ENCODE measurements at regions not wholly inside any gene's neighbourhood (a gene's known extent, or its start where the extent isn't known, plus 50 kb on each side); places are given as distances from the start of the nearest gene placed in this dataset.

DNA sequence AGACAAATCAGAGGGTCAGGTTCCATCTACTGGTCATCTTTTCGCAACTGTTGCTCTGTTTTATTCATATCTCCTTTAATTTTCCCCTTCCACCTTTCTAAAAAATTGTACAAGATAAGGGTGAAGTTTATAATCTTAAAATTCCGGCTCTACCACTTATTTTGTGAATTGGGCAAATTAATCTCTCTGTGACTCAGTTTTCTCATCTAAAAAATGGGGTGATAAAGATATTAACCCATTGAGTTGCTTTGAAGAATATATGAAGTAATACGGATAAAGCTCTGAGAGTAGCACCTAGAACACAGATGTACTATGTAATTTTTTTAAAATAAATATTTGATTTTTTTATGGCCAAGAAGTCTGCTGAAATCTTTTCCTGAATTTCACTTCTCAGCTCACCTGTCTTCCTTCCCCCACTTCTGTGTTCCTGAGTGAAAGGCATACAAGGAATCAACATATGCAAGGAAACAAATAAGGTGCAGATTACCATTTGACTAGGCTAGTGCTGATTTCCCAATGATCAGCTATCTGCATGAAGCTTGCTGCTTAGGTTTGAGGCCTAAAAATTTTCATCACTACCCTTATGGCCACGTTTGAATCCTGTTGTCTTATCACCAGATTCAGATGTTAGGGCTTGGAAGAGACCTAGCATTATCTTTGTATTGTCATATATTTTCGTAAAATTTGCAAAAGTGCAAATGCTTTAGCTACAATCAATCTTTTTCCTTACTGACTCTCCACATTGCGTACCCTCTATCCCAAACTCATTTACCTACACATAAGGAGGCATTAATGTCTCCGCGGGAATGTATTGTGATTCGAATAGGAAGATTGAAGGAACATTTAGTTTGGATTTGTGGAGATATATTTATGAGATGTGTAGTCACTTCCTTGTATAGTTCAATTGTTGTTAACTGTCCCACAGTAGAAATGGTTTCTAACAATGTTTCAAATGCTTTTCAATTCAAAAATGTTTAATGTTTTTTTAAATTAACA is 718.3 kb upstream of the PTBP2 start:
- TF ChIP-seq, protein P1, sequence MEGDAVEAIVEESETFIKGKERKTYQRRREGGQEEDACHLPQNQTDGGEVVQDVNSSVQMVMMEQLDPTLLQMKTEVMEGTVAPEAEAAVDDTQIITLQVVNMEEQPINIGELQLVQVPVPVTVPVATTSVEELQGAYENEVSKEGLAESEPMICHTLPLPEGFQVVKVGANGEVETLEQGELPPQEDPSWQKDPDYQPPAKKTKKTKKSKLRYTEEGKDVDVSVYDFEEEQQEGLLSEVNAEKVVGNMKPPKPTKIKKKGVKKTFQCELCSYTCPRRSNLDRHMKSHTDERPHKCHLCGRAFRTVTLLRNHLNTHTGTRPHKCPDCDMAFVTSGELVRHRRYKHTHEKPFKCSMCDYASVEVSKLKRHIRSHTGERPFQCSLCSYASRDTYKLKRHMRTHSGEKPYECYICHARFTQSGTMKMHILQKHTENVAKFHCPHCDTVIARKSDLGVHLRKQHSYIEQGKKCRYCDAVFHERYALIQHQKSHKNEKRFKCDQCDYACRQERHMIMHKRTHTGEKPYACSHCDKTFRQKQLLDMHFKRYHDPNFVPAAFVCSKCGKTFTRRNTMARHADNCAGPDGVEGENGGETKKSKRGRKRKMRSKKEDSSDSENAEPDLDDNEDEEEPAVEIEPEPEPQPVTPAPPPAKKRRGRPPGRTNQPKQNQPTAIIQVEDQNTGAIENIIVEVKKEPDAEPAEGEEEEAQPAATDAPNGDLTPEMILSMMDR (IDR thresholded peaks at IDR 0.05; ENCODE audit: low read length, missing control alignments), result no peak

DNA sequence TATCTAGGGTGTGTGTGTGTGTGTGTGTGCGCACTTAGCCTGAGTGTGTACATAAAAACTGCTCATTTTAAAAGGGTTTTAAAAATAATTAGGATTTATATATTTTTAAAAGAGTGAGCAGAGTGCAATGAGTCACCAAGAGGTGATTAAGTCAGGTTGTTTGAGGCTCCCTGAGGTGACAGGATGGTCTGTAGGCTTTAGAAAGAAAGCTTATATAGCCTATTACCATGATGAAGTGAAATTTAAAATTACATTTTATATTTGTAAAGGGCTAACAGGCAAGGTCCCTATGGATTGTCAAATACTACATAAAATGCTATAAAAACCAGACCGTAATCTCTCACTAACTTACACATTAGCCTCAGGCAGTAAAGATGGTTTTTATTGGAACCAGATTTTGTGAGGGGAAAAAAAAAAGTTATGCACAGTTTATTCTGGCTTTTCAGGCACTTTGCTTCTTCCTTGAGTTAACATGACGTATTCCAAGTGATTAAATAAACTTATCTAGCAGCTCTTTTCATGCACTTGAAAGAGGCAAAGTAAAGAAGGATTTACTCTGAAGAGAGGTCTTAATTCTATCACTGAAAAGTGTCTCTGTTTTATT is 711.7 kb upstream of the PTBP2 start:
- H3K4me3 ChIP-seq (replicated peaks; ENCODE audit: low read depth, low read length), result no peak overlapping the region
- TF ChIP-seq, protein P1 (IDR thresholded peaks at IDR 0.05; ENCODE audit: low read length, missing control alignments), result no peak

More for the DNA sequence above, 718.3 kb upstream of the PTBP2 start:
- no peak overlapping the region for H3K4me3 ChIP-seq (replicated peaks; ENCODE audit: low read depth, low read length)
- no peak for DNase-seq (ENCODE audit: low read depth)

DNA sequence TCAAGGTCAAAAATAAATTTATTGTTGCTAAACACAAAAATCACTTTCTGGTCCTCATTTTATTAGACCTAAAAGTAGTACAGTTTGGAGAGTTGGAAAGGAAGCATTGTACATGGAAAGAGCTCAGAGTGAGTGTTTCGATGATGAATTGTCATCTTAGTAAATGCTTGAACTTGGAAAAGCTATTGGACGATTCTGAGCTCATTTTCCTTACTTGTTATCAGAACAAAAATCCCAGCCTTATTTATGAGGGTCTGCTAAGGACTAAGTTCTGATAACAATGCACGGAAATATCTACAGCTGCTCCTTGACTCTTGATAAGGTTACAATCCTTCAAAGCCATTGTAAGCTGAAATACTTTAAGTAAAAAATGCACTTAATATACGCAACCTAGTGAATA is 710.0 kb upstream of the PTBP2 start:
- H3K4me3 ChIP-seq (replicated peaks; ENCODE audit: low read depth, low read length), result no peak overlapping the region
- TF ChIP-seq, protein P1 (IDR thresholded peaks at IDR 0.05; ENCODE audit: low read length, missing control alignments), result no peak
- no peak for DNase-seq (ENCODE audit: low read depth)

More for the DNA sequence above, 711.7 kb upstream of the PTBP2 start:
- no peak for DNase-seq (ENCODE audit: low read depth)

DNA sequence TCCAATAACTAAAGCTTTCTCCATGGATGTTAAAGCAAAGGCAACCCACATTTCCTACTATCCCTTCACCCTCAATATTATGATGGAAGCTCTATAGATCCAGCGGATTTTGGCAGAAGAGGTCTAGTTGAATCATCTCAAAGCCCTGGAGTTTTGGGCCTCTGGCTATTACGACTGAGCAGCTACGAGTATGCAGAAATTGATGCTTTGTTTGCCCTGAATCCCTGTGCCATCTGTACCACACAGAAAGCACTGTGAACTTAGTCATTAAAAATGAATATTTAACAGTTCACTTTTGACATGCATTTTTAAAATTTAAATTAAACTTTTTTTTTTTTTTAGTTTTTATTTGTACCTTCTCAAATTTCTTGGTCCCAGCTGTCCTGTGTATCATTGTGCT is 705.4 kb upstream of the PTBP2 start:
- no peak for DNase-seq (ENCODE audit: low read depth)
- H3K4me3 ChIP-seq (replicated peaks; ENCODE audit: low read depth, low read length), result no peak overlapping the region
- TF ChIP-seq, protein P1 (IDR thresholded peaks at IDR 0.05; ENCODE audit: low read length, missing control alignments), result no peak

DNA sequence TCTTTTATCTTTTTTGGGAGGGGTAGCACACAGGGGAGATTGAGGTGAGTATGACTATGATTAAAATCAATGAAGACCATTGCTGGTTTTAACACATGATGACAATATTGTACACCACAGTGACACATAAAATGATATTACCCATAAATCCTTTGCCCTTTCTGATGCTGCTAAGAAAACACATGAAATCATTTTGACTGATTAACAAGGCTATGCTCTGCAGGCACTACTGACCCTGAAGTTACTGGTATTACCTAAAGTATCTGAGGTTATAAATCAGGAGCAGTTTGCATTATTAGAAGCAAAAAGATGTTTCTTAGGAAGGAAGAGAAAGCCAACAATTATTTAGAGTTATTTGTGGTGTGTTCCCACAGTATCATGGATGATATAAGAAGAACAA is 701.2 kb upstream of the PTBP2 start:
- H3K4me3 ChIP-seq (replicated peaks; ENCODE audit: low read depth, low read length), result no peak overlapping the region
- DNase-seq (ENCODE audit: low read depth), result no peak
- TF ChIP-seq, protein P1 (IDR thresholded peaks at IDR 0.05; ENCODE audit: low read length, missing control alignments), result no peak

DNA sequence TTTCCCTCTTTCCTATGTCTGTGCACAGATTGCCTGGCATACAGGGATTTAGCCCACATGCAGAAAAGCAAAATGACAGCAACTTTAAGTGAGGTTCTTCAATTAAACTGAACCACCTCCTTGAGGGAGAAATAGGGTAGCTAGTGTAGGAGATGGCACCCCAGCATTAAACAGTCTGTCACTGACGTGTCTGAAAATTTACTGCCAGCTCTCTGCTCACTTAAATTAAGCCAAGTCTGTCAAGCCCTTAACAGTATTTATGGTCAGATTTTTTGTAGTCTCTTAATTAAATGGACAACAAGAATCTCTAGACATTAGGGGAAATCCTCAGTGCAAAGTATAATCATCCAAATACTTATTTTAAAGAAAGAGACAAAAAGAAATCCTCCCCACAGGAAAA is 696.5 kb upstream of the PTBP2 start:
- DNase-seq (ENCODE audit: low read depth), result no peak
- TF ChIP-seq, protein P1 (IDR thresholded peaks at IDR 0.05; ENCODE audit: low read length, missing control alignments), result no peak
- no peak overlapping the region for H3K4me3 ChIP-seq (replicated peaks; ENCODE audit: low read depth, low read length)
